DMS 273 (cell line): ENCODE measurements at regions not wholly inside any gene's neighbourhood (a gene's known extent, or its start where the extent isn't known, plus 50 kb on each side); places are given as distances from the start of the nearest gene placed in this dataset.

Experiments used
- DNase-seq: peaks from one replicate; lab custom pipeline; 2025; ENCODE audit not compliant: unreplicated experiment; lab: John Stamatoyannopoulos, UW

DNA sequence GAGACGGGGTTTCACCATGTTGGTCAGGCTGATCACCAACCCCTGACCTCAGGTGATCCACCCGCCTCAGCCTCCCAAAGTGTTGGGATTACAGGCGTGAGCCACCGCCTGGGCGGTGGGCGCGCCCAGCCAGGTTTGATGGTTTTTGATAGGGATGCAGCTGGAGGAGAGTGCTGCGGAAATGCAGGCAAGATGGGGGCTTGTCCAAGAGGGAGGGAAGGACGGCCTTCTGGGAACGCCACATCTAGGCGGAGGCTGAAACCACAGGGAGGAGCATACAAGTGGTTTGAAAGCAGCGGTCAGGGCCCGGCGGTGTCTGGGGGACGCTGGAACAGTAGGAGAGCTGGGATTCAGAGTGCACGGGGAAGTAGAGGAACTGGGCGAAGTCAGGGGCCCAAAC, 134.6 kb downstream of the VRK1 start:
- no peak for DNase-seq

DNA sequence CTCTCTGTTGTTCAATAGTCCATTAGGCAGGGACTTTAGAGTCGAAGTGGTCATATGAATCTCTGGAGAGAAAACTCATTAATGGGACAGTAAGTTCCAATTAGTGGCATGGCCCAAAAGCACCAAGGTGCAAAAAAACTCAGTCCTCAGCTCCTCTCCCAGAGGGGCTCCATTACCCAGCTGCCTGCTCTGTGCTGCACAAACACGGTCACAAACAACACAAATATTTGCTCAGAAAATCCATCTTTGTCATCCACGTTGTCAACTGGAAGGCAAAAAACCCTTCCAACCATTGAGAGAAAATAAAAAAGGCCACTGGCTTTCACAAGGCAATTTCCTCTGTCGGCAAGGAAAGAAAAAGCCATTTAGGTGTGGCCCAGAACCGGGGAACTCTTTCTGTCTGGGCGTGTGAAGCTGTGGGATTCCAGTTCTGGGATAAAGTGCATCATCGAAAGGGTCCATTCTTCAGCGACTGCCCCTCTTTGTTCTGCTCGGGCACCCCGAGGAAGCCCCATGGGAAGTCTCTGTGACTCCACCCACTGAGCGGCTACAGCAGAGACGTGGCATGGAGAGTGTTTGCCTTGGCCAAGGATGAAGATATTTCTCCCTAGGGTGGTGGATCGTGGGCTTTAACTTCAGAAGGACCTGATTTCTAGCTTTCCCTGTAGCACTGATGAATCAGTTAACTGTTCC, 137.6 kb downstream of the VRK1 start:
- DNase-seq = no peak

- no peak for DNase-seq
These were observed 141.8 kb downstream of the VRK1 start for GRCh38 chr14:96938946-96939345.

- no peak for DNase-seq
These were observed 142.8 kb downstream of the VRK1 start for GRCh38 chr14:96940009-96940408.

GRCh38 chr14:96944297-96944696, 147.1 kb downstream of the VRK1 start:
- DNase-seq = no peak

GRCh38 chr14:96945721-96946120, 148.5 kb downstream of the VRK1 start:
- no peak for DNase-seq

GRCh38 chr14:96949594-96949993, 152.4 kb downstream of the VRK1 start:
- DNase-seq = no peak

- no peak for DNase-seq
These were observed 154.3 kb downstream of the VRK1 start for GRCh38 chr14:96951511-96951910.

GRCh38 chr14:96953087-96953874, 156.1 kb downstream of the VRK1 start:
- no peak for DNase-seq

DNA sequence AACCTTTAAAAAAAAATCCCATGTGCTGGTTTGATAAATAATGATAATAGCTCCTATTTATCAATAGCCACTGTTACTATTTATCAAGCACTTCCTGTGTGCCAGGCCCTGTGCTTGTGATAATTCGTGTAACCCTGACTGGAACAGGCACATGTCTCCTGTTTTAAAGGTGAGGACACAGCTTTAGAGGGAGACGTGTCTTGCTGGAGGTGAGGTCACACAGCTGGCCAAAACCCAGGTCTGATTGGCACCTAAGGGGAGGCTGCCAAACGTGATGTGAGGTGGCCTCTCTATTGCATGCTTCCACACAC, 156.6 kb downstream of the VRK1 start:
- DNase-seq = no peak

- DNase-seq = no peak
These were observed 159.5 kb downstream of the VRK1 start for GRCh38 chr14:96956464-96957239.

DNA sequence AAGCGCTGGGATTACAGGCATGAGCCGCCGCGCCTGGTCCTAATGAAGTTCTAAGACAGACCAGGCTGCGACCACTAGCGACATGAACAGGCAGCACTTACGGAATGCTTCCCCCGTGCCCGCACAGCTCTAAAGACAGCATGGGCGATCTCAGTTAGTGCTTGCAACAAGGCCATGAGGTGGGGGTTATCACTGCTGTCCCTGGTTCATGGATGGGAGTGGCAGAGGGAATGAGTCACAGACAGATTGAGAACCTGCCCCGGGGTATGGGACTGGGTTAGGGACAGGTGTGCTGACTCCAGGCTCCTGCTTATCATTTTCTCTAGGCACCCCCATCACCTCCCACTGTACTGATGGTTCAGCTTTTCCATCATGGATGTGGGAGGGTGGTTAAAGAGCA, 160.9 kb downstream of the VRK1 start:
- no peak for DNase-seq

- DNase-seq = no peak
These were observed 162.8 kb downstream of the VRK1 start for GRCh38 chr14:96959992-96960391.

DNA sequence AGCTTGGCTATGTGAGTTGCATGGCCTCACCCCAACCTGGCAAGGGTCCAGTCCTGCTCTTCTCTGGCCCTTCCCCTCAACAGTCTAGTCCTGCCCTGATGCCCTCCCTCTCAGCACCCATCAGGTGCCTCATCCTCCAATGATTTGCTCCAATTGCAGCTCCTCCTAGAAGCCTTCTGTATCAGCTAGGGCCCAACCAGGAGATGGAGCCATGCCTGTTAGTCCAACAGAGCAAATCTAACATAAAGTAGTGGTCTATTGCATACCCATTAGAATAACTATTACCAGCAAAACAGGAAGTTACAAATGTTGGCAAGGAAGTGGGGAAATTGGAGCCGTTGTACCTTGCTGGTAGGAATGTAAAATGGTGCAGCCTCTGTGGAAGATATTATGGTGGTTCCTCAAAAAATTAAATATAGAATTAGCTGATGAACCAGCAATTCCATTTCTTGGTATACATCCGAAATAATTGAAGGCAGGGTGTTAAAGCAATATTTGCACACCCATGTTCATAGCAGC, 163.5 kb downstream of the VRK1 start:
- no peak for DNase-seq

DNA sequence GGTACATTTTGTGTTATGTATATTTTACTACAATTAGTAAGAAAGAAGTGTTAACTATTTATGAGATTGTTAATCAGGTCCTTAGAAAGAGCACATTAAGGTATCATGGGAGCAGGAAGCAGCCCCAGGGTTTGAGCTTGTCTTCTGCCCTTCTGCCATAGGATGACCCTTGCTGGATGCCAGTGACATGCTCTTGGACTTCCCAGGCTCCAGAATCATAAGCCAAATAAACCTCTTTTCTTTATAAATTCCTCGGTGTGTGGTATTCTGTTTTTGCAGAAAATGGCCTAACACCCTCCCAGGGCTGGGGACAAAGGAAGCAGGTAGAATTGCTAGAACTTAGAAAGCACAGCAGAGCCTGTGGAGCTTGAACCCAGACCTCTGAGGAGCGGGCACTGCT, 164.7 kb downstream of the VRK1 start:
- DNase-seq = no peak

- no peak for DNase-seq
These were observed 165.2 kb downstream of the VRK1 start for GRCh38 chr14:96962337-96962736.

- no peak for DNase-seq
These were observed 167.7 kb downstream of the VRK1 start for GRCh38 chr14:96964726-96965415.

DNA sequence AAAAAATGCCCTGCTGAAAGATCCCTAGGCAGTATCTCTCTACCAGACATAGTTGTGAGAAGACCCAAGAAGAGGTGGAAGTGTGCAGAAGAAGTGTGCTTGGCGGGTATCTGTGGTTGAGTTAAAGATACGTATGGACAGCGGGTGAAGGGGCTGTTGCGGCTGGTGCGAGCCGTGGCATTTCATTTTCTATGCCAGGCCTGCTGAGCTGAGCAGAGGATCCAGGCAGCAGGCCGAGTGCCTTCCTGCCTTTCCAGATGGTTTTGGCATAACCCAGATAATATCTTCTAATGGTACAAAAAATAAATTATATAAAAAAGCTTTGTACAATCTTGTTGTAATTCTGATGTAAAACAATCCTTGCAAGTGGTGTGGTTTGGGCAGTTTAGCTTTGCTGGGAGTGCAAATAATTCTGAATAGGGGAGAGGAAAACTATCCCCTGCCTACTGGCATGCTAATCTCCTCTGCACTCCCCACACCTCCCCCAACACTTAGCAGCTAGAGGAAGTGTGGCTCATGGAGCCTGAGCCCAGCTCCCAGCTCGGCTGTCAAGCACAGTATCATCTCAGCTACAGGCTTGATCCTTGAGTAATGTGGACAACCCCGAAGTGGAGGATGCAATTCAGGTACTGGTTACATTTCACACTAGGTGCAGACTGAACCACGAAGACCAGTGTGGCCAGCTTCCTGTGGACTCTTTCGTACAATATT, 168.9 kb downstream of the VRK1 start:
- DNase-seq = peak; percentile 9

DNA sequence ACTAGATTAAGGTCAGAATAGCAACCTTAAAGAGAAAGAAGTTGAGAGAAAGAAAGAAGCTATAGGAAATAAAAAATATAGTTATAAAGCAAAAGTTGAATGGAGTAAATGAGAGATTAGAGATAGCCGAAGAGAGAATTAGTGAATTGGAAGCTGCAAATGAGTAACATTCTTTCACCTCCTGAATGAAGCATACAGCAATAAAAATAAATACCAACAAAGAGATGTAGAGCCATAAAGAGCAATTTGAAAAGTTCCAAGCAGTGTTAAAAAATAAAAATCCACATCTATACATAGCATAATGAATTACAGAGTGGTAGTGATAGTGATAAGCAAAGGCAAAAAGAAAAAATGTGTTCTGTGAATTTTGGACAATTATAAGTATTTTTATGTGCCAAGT, 177.9 kb downstream of the VRK1 start:
- no peak for DNase-seq

DNA sequence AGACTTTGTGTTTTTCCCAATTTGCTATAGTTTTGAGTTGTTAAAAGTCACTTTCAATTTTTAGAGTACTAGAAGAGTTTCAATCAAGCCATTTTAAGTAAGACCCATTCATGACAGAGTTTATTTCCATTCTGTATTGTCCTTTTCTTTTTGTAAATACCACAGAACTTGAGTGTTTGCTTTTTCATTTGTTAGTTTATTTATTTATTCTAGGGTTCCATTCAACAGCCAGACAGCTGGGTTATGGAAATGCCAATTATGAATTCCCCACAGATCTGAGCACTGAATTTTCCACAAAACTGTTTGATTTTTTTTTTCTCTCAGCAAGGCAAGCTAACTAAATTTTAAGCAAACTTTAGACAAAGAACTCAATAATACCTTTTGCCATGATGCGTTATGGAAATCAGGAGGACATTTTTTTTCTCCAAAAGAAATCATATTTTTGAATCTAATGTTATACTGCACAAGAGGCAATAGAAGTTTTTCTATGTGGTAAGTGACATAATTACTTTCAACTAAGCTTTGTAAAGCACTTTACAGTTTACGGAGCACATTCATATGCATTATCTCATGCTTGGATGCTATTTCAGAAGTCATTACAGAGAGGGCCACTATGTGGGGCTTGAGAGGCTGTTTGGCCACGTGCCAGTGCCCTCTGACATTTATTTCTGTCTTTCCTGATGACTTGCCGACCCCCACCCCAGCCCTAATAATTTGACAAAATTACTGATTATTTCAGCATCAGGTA, 181.5 kb downstream of the VRK1 start:
- no peak for DNase-seq
